GM12878 (cell line): ENCODE measurements at regions not wholly inside any gene's neighbourhood (a gene's known extent, or its start where the extent isn't known, plus 50 kb on each side); places are given as distances from the start of the nearest gene placed in this dataset.

Experiments used
- MEF2A ChIP-seq: IDR thresholded peaks from 2 replicates; pipeline ENCODE4 v1.6.1; 2011; ENCODE audit warnings: low read depth, mild to moderate bottlenecking, low read length, moderate library complexity; ENCODE audit not compliant: insufficient read depth
- NRF1 ChIP-seq: conservative IDR thresholded peaks from 2 replicates; pipeline ENCODE4 v1.6.1; 2011; ENCODE audit warnings: mild to moderate bottlenecking, low read depth, low read length, improper control_type of control experiment
- POU2F2 ChIP-seq: IDR thresholded peaks from 3 replicates; pipeline ENCODE4 v1.6.1; 2011; ENCODE audit warnings: low read depth, mild to moderate bottlenecking, low read length, borderline replicate concordance
- TF ChIP-seq, protein P1 (sequence below): fragments of 450-650 bp; IDR thresholded peaks from 2 replicates; pipeline ENCODE4 v1.6.1; 2017; ENCODE audit warnings: mild to moderate bottlenecking
- TF ChIP-seq, protein P2 (sequence below): fragments of 450-650 bp; IDR thresholded peaks from 2 replicates; pipeline ENCODE4 v1.6.1; 2016; ENCODE audit warnings: mild to moderate bottlenecking
- TF ChIP-seq, protein P3 (sequence below): fragments of 450-650 bp; conservative IDR thresholded peaks from 2 replicates; pipeline ENCODE4 v1.6.1; 2017; ENCODE audit warnings: mild to moderate bottlenecking, moderate library complexity

DNA sequence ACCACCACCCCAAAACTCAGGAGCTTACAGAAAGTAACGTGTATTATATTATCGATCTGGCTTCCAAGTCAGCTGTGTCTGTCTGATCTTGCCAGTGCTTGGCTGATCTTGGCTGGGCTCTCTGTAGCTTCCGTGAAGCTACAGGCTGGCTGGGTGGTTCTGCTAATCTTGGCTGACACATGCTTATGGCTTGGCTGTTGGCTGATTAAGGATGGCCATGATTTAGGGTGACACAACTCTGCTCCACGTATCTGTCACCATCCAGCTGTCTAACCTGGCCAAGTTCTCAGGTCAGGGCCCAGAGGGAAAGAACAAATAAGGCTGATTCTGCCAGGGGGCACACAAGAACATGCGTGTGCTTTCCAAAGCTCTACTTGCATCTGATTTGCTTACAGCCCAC is 64.7 kb upstream of the PRL start (continued):
- TF ChIP-seq MEF2A (no peak), POU2F2 (no peak), NRF1 (no peak)
- TF ChIP-seq, protein P1, sequence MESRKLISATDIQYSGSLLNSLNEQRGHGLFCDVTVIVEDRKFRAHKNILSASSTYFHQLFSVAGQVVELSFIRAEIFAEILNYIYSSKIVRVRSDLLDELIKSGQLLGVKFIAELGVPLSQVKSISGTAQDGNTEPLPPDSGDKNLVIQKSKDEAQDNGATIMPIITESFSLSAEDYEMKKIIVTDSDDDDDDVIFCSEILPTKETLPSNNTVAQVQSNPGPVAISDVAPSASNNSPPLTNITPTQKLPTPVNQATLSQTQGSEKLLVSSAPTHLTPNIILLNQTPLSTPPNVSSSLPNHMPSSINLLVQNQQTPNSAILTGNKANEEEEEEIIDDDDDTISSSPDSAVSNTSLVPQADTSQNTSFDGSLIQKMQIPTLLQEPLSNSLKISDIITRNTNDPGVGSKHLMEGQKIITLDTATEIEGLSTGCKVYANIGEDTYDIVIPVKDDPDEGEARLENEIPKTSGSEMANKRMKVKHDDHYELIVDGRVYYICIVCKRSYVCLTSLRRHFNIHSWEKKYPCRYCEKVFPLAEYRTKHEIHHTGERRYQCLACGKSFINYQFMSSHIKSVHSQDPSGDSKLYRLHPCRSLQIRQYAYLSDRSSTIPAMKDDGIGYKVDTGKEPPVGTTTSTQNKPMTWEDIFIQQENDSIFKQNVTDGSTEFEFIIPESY, result no peak
- TF ChIP-seq, protein P2, sequence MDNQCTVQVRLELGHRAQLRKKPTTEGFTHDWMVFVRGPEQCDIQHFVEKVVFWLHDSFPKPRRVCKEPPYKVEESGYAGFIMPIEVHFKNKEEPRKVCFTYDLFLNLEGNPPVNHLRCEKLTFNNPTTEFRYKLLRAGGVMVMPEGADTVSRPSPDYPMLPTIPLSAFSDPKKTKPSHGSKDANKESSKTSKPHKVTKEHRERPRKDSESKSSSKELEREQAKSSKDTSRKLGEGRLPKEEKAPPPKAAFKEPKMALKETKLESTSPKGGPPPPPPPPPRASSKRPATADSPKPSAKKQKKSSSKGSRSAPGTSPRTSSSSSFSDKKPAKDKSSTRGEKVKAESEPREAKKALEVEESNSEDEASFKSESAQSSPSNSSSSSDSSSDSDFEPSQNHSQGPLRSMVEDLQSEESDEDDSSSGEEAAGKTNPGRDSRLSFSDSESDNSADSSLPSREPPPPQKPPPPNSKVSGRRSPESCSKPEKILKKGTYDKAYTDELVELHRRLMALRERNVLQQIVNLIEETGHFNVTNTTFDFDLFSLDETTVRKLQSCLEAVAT, result no peak
- TF ChIP-seq, protein P3, sequence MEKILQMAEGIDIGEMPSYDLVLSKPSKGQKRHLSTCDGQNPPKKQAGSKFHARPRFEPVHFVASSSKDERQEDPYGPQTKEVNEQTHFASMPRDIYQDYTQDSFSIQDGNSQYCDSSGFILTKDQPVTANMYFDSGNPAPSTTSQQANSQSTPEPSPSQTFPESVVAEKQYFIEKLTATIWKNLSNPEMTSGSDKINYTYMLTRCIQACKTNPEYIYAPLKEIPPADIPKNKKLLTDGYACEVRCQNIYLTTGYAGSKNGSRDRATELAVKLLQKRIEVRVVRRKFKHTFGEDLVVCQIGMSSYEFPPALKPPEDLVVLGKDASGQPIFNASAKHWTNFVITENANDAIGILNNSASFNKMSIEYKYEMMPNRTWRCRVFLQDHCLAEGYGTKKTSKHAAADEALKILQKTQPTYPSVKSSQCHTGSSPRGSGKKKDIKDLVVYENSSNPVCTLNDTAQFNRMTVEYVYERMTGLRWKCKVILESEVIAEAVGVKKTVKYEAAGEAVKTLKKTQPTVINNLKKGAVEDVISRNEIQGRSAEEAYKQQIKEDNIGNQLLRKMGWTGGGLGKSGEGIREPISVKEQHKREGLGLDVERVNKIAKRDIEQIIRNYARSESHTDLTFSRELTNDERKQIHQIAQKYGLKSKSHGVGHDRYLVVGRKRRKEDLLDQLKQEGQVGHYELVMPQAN, result no peak
